Uterus (tissue), 2 donors: ENCODE measurements at regions not wholly inside any gene's neighbourhood (a gene's known extent, or its start where the extent isn't known, plus 50 kb on each side); places are given as distances from the start of the nearest gene placed in this dataset.

Experiments
- POLR2A ChIP-seq, 2 donors: fragments of 450-650 bp; IDR thresholded peaks; one replicate each; pipeline ENCODE4 v1.6.1; 2016; ENCODE audit warnings: antibody characterized with exemption in 2 of 2, mild to moderate bottlenecking in 1 of 2, moderate library complexity in 1 of 2
- TF ChIP-seq, protein P1 (sequence below), 4 experiments: fragments of 200-600 bp in 2 of 4; fragments of 450-650 bp in 2 of 4; sonication (generic) in 2 of 4; IDR thresholded peaks; one replicate each; pipeline ENCODE4 v1.5.1; 2016 to 2019; ENCODE audit warnings: antibody characterized with exemption in 4 of 4, mild to moderate bottlenecking in 2 of 4, moderate library complexity in 1 of 4

DNA sequence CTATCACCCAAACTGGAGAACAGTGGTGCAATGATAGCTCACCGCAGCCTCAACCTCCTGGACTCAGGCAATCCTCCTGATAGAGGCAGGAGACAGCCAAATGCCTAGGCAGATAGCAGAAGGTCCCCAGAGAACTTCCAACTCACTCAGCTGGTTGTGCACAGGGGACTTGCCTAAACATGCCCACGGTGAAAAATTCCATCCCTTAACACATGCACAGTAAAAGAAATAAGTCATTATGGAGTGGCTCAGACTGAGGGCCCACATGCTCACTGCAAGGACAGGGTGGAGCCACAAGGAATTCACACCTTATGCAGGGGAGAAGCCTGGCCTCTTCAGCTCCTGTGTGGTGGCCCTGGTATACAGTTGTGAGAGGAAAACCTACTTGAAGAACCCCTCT lies 525.8 kb upstream of the ATP2B1 start:
- TF ChIP-seq, protein P1, sequence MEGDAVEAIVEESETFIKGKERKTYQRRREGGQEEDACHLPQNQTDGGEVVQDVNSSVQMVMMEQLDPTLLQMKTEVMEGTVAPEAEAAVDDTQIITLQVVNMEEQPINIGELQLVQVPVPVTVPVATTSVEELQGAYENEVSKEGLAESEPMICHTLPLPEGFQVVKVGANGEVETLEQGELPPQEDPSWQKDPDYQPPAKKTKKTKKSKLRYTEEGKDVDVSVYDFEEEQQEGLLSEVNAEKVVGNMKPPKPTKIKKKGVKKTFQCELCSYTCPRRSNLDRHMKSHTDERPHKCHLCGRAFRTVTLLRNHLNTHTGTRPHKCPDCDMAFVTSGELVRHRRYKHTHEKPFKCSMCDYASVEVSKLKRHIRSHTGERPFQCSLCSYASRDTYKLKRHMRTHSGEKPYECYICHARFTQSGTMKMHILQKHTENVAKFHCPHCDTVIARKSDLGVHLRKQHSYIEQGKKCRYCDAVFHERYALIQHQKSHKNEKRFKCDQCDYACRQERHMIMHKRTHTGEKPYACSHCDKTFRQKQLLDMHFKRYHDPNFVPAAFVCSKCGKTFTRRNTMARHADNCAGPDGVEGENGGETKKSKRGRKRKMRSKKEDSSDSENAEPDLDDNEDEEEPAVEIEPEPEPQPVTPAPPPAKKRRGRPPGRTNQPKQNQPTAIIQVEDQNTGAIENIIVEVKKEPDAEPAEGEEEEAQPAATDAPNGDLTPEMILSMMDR (IDR thresholded peaks at IDR 0.05) = no peak
- TF ChIP-seq POLR2A (IDR thresholded peaks at IDR 0.05) = no peak
